ENCODE measurements at regions not wholly inside any gene's neighbourhood (a gene's known extent, or its start where the extent isn't known, plus 50 kb on each side); places are given as distances from the start of the nearest gene placed in this dataset.

DNA sequence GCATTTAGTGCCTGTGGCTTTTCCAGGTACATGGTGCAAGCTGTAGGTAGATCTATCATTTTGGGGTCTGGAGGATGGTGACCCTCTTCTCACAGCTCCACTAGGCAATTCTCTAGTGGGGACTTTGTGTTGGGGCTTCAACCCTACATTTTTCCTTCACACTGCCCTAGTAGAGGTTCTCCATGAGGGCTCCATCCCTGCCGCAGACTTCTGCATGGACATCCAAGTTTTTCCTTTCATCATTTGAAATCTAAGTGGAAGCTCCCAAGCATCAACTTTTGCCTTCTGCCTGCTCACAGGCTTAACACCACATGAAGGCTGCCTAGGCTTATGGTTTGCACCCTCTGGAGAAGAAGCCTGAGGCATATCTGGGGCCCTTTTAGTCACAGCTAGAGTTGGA is 492.7 kb downstream of the PIK3C3 start:
- no peak for DNase-seq (ENCODE audit: low read depth)
- H3K4me3 ChIP-seq (ENCODE audit: low read depth, low read length): no peak overlapping the region
- TF ChIP-seq, protein P1, sequence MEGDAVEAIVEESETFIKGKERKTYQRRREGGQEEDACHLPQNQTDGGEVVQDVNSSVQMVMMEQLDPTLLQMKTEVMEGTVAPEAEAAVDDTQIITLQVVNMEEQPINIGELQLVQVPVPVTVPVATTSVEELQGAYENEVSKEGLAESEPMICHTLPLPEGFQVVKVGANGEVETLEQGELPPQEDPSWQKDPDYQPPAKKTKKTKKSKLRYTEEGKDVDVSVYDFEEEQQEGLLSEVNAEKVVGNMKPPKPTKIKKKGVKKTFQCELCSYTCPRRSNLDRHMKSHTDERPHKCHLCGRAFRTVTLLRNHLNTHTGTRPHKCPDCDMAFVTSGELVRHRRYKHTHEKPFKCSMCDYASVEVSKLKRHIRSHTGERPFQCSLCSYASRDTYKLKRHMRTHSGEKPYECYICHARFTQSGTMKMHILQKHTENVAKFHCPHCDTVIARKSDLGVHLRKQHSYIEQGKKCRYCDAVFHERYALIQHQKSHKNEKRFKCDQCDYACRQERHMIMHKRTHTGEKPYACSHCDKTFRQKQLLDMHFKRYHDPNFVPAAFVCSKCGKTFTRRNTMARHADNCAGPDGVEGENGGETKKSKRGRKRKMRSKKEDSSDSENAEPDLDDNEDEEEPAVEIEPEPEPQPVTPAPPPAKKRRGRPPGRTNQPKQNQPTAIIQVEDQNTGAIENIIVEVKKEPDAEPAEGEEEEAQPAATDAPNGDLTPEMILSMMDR (IDR thresholded peaks at IDR 0.05; ENCODE audit: insufficient read depth, low read depth, low read length, missing control alignments): no peak

DNA sequence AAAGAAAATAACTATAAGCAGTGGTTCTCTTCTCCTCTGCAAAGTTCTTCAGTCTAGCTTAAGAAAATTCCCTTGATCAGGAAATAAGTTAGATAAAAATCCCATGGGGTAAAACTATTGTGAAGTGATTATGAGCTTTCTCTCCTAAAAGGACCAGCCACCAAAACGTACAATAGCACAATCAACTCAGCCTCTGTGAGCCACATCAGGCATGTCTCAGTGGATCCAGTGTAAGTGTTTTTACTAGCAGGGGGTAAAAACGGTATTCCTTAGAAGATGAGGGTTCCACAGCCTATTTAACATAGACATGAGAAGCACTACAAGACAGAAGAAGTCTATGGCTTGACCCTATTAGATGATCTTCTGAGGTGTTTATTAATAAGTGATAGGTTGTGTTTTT is 503.2 kb downstream of the PIK3C3 start:
- no peak overlapping the region for H3K4me3 ChIP-seq (ENCODE audit: low read depth, low read length)
- TF ChIP-seq, protein P1 (IDR thresholded peaks at IDR 0.05; ENCODE audit: insufficient read depth, low read depth, low read length, missing control alignments): no peak
- no peak for DNase-seq (ENCODE audit: low read depth)

- TF ChIP-seq, protein P1 (IDR thresholded peaks at IDR 0.05; ENCODE audit: insufficient read depth, low read depth, low read length, missing control alignments): no peak
- DNase-seq (ENCODE audit: low read depth): no peak
- H3K4me3 ChIP-seq (ENCODE audit: low read depth, low read length): no peak overlapping the region
Observed at GRCh38 chr18:42459873-42460272, 504.8 kb downstream of the PIK3C3 start.

DNA sequence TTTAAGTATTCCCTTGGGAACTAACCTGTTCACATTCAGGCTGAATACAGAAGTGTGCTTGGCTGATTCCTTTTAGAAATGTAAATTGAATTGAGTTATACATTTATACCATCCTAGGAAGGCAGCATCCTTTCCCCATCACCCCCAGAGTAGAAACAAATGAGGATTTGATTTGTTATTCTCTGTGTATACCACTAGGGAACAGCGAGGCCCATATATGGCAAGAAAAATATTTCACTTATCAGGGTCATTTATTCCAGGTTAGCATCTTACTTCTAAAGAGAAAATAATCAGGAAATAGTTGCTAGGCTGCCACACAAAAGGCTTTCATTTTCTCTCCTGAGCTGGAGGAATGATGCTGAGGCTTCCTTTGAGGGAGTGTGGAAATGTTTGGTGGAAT is 516.9 kb downstream of the PIK3C3 start:
- TF ChIP-seq, protein P1 (IDR thresholded peaks at IDR 0.05; ENCODE audit: insufficient read depth, low read depth, low read length, missing control alignments): no peak
- no peak for DNase-seq (ENCODE audit: low read depth)
- no peak overlapping the region for H3K4me3 ChIP-seq (ENCODE audit: low read depth, low read length)

- TF ChIP-seq, protein P1 (IDR thresholded peaks at IDR 0.05; ENCODE audit: insufficient read depth, low read depth, low read length, missing control alignments): no peak
- no peak for DNase-seq (ENCODE audit: low read depth)
- no peak overlapping the region for H3K4me3 ChIP-seq (ENCODE audit: low read depth, low read length)
Observed at GRCh38 chr18:42473611-42474010, 518.6 kb downstream of the PIK3C3 start.

- H3K4me3 ChIP-seq (ENCODE audit: low read depth, low read length): no peak overlapping the region
- DNase-seq (ENCODE audit: low read depth): no peak
- TF ChIP-seq, protein P1 (IDR thresholded peaks at IDR 0.05; ENCODE audit: insufficient read depth, low read depth, low read length, missing control alignments): no peak
Observed at GRCh38 chr18:42474577-42474976, 519.5 kb downstream of the PIK3C3 start.

DNA sequence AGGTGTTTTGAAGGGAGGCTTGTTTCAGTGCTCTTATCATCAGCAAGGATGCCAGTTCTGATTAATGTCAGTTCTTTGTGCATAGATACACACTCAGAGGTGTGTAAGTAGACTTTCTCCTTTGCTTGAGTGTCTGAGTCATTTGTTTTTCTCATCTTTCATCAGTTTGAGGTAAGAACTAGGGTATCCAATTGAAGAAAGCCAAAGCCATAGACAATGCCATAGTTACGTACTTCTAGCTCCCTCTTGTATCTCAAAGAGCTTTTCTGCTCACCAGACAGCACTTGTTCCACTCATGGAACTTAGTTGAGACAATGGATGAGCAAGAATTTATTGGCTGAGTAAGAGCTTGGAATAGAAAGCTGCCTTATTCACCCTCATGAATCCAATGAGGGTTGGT is 520.1 kb downstream of the PIK3C3 start:
- DNase-seq (ENCODE audit: low read depth): no peak
- no peak overlapping the region for H3K4me3 ChIP-seq (ENCODE audit: low read depth, low read length)
- TF ChIP-seq, protein P1 (IDR thresholded peaks at IDR 0.05; ENCODE audit: insufficient read depth, low read depth, low read length, missing control alignments): no peak
